Transverse colon (tissue), 4 donors: ENCODE measurements at regions not wholly inside any gene's neighbourhood (a gene's known extent, or its start where the extent isn't known, plus 50 kb on each side); places are given as distances from the start of the nearest gene placed in this dataset.

ENCODE experiments used
- EP300 ChIP-seq: sonication (generic); formaldehyde crosslinking; IDR thresholded peaks from one replicate; pipeline ENCODE4 v1.6.1; 2017; ENCODE audit warnings: antibody characterized with exemption, low read depth
- POLR2A ChIP-seq: fragments of 450-650 bp; IDR thresholded peaks from one replicate; pipeline ENCODE4 v1.6.1; 2016; ENCODE audit warnings: antibody characterized with exemption, mild to moderate bottlenecking, moderate library complexity
- POLR2AphosphoS5 ChIP-seq, 3 donors: sonication (generic); formaldehyde crosslinking; IDR thresholded peaks; one replicate each; pipeline ENCODE4 v1.6.1; 2016; ENCODE audit warnings: antibody characterized with exemption in 3 of 3
- TF ChIP-seq, protein P1 (sequence below), 5 experiments: fragments of 200-600 bp in 3 of 5; fragments of 450-650 bp in 2 of 5; sonication (generic) in 3 of 5; IDR thresholded peaks; 1 replicate in 2 of 5; 2 replicates in 3 of 5; pipeline ENCODE4 v1.5.1; 2016 to 2017; ENCODE audit warnings: antibody characterized with exemption in 5 of 5, inconsistent platforms in 3 of 5, mild to moderate bottlenecking in 2 of 5, moderate library complexity in 1 of 5

- TF ChIP-seq POLR2A (no peak), EP300 (no peak), POLR2AphosphoS5 (IDR thresholded peaks at IDR 0.05) (no peak)
- TF ChIP-seq, protein P1, sequence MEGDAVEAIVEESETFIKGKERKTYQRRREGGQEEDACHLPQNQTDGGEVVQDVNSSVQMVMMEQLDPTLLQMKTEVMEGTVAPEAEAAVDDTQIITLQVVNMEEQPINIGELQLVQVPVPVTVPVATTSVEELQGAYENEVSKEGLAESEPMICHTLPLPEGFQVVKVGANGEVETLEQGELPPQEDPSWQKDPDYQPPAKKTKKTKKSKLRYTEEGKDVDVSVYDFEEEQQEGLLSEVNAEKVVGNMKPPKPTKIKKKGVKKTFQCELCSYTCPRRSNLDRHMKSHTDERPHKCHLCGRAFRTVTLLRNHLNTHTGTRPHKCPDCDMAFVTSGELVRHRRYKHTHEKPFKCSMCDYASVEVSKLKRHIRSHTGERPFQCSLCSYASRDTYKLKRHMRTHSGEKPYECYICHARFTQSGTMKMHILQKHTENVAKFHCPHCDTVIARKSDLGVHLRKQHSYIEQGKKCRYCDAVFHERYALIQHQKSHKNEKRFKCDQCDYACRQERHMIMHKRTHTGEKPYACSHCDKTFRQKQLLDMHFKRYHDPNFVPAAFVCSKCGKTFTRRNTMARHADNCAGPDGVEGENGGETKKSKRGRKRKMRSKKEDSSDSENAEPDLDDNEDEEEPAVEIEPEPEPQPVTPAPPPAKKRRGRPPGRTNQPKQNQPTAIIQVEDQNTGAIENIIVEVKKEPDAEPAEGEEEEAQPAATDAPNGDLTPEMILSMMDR (IDR thresholded peaks at IDR 0.05) = no peak
Measured at GRCh38 chr6:140627002-140627401, 1252.6 kb upstream of the CITED2 start.
